ENCODE measurements at regions not wholly inside any gene's neighbourhood (a gene's known extent, or its start where the extent isn't known, plus 50 kb on each side); places are given as distances from the start of the nearest gene placed in this dataset.

DNA sequence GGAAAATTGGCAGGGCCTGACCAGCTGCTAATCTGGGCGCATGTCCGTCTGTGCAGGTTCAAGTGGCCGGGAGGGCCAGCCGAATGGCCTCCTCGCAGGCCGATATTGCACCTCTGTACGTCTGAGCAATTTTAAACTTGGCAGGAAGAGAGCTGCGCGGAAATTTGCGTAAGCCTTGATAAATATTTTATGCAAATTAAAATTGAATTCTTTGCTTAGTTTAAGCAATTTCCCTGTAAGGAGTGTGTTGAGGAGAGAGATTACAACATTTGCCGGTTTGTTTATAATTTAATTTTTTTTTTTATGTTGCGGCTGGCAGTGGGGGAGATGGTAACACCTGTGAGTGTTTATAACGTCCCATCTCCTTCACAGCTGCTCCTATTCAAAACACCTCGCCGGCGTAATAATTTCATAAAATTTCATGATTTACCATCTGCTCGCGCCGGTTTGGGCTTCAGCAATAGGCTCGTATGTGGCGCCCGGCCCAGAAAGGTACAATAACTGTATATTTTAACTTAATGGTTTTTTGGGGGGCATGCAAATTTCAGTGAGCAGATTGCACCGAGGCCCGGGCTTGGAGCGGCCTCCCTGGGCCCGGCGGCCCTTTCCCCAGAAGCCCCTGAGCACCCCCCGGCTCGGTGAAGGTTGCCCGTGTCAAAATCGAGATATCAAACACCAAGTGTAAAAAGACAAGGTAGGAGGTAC is 269.4 kb upstream of the MVB12B start:
- H3K4me2 ChIP-seq, result no peak overlapping the region
- no peaks in the 10 kb centered on the region for H3F3A ChIP-seq (replicated peaks; ENCODE audit: low read depth)
- no peak overlapping the region for H2AFZ ChIP-seq
- H3K36me3 ChIP-seq (ENCODE audit: insufficient read depth), result no peaks in the 10 kb centered on the region
- H3K9me2 ChIP-seq (ENCODE audit: insufficient read depth), result no peaks in the 10 kb centered on the region
- H4K20me1 ChIP-seq (replicated peaks; ENCODE audit: insufficient read depth), result no peaks in the 10 kb centered on the region
- DNase-seq (ENCODE audit: low spot score) (no peak), ATAC-seq (no peak)
- H3K4me1 ChIP-seq (ENCODE audit: insufficient read depth), result no peaks in the 10 kb centered on the region; the same call in 1 of the 2 replicates
- Mint-ChIP-seq H3K27me3 (ENCODE audit: insufficient read depth, low read depth, poor library complexity) (peaks cover 7% of the 10 kb centered on the region), H3K9me3 (no peaks in the 10 kb centered on the region), H3K36me3 (ENCODE audit: low read depth) (no peaks in the 10 kb centered on the region), H3K4me3 (no peak overlapping the region), H3K27ac (no peak overlapping the region), H3K4me1 (peaks cover 33% of the 10 kb centered on the region)
- TF ChIP-seq, protein P1, sequence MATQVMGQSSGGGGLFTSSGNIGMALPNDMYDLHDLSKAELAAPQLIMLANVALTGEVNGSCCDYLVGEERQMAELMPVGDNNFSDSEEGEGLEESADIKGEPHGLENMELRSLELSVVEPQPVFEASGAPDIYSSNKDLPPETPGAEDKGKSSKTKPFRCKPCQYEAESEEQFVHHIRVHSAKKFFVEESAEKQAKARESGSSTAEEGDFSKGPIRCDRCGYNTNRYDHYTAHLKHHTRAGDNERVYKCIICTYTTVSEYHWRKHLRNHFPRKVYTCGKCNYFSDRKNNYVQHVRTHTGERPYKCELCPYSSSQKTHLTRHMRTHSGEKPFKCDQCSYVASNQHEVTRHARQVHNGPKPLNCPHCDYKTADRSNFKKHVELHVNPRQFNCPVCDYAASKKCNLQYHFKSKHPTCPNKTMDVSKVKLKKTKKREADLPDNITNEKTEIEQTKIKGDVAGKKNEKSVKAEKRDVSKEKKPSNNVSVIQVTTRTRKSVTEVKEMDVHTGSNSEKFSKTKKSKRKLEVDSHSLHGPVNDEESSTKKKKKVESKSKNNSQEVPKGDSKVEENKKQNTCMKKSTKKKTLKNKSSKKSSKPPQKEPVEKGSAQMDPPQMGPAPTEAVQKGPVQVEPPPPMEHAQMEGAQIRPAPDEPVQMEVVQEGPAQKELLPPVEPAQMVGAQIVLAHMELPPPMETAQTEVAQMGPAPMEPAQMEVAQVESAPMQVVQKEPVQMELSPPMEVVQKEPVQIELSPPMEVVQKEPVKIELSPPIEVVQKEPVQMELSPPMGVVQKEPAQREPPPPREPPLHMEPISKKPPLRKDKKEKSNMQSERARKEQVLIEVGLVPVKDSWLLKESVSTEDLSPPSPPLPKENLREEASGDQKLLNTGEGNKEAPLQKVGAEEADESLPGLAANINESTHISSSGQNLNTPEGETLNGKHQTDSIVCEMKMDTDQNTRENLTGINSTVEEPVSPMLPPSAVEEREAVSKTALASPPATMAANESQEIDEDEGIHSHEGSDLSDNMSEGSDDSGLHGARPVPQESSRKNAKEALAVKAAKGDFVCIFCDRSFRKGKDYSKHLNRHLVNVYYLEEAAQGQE (IDR thresholded peaks at IDR 0.05; ENCODE audit: unreplicated experiment), result no peak
- TF ChIP-seq NANOG (IDR thresholded peaks at IDR 0.05; ENCODE audit: borderline replicate concordance), result no peak
- TF ChIP-seq CREB1 (CRISPR knock-in tag; IDR thresholded peaks at IDR 0.05; ENCODE audit: low read depth), result no peak
- H3K27me3 ChIP-seq (ENCODE audit: insufficient read depth), result no peaks in the 10 kb centered on the region
- H3K79me2 ChIP-seq (replicated peaks; ENCODE audit: insufficient read depth), result no peaks in the 10 kb centered on the region
- no peak overlapping the region for H3K27ac ChIP-seq (ENCODE audit: low read depth)
- no peak overlapping the region for H3K4me3 ChIP-seq

DNA sequence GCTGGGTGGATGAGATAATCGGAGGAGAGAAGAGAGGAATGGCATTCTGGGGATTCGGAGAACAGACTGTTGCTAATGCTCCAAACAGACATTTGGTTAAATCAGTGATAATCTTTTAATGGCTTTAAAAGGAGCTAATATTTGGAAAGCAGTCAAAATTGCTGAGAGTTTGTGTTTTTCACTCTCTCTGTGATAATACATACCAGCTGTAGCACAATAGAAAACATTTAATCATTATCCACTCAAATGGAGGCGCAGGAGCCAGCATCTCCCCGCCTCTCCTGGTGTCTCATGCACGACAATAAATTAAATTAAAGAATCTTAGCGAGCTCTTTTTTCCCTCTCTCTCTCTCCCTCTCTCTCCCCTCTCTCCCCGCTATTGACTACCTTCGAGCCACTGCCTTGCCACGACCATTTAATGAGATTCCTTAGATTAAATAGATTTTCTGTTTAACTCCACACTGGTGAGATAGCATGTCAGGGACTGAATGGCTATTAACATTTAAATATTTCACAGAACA is 268.6 kb upstream of the MVB12B start:
- H3K4me1 Mint-ChIP-seq, result peaks cover 33% of the 10 kb centered on the region
- no peaks in the 10 kb centered on the region; the same call in 2 of the 3 replicates for H3K9me3 Mint-ChIP-seq
- peak overlapping the region; percentile 12; the same call in 1 of the 2 replicates for H2AFZ ChIP-seq
- peaks cover 9% of the 10 kb centered on the region for H3K27me3 Mint-ChIP-seq (ENCODE audit: insufficient read depth, low read depth, poor library complexity)
- H3K9me2 ChIP-seq (ENCODE audit: insufficient read depth), result no peaks in the 10 kb centered on the region
- H3K27ac Mint-ChIP-seq, result no peak overlapping the region
- no peak overlapping the region for H3K27ac ChIP-seq (ENCODE audit: low read depth)
- no peaks in the 10 kb centered on the region; the same call in 1 of the 2 replicates for H3K4me1 ChIP-seq (ENCODE audit: insufficient read depth)
- no peak for ATAC-seq
- no peak overlapping the region for H3K4me3 ChIP-seq
- H3K79me2 ChIP-seq (replicated peaks; ENCODE audit: insufficient read depth), result no peaks in the 10 kb centered on the region
- H3K4me2 ChIP-seq, result no peak overlapping the region
- H3K4me3 Mint-ChIP-seq, result no peak overlapping the region
- no peaks in the 10 kb centered on the region for H3K27me3 ChIP-seq (ENCODE audit: insufficient read depth)
- DNase-seq (ENCODE audit: low spot score), result no peak
- H3K36me3 ChIP-seq (ENCODE audit: insufficient read depth), result no peaks in the 10 kb centered on the region
- no peaks in the 10 kb centered on the region for H4K20me1 ChIP-seq (replicated peaks; ENCODE audit: insufficient read depth)
- H3K36me3 Mint-ChIP-seq (ENCODE audit: low read depth), result no peaks in the 10 kb centered on the region
- no peaks in the 10 kb centered on the region for H3F3A ChIP-seq (replicated peaks; ENCODE audit: low read depth)
- TF ChIP-seq, protein P1 (IDR thresholded peaks at IDR 0.05; ENCODE audit: unreplicated experiment), result no peak
- TF ChIP-seq ZNF331 (CRISPR knock-in tag; IDR thresholded peaks at IDR 0.05; ENCODE audit: low read depth) (no peak), STAT1 (IDR thresholded peaks at IDR 0.05; ENCODE audit: unreplicated experiment) (no peak), JUNB (IDR thresholded peaks at IDR 0.05; ENCODE audit: unreplicated experiment) (no peak), NANOG (IDR thresholded peaks at IDR 0.05; ENCODE audit: borderline replicate concordance) (no peak)
- TF ChIP-seq, protein P2, sequence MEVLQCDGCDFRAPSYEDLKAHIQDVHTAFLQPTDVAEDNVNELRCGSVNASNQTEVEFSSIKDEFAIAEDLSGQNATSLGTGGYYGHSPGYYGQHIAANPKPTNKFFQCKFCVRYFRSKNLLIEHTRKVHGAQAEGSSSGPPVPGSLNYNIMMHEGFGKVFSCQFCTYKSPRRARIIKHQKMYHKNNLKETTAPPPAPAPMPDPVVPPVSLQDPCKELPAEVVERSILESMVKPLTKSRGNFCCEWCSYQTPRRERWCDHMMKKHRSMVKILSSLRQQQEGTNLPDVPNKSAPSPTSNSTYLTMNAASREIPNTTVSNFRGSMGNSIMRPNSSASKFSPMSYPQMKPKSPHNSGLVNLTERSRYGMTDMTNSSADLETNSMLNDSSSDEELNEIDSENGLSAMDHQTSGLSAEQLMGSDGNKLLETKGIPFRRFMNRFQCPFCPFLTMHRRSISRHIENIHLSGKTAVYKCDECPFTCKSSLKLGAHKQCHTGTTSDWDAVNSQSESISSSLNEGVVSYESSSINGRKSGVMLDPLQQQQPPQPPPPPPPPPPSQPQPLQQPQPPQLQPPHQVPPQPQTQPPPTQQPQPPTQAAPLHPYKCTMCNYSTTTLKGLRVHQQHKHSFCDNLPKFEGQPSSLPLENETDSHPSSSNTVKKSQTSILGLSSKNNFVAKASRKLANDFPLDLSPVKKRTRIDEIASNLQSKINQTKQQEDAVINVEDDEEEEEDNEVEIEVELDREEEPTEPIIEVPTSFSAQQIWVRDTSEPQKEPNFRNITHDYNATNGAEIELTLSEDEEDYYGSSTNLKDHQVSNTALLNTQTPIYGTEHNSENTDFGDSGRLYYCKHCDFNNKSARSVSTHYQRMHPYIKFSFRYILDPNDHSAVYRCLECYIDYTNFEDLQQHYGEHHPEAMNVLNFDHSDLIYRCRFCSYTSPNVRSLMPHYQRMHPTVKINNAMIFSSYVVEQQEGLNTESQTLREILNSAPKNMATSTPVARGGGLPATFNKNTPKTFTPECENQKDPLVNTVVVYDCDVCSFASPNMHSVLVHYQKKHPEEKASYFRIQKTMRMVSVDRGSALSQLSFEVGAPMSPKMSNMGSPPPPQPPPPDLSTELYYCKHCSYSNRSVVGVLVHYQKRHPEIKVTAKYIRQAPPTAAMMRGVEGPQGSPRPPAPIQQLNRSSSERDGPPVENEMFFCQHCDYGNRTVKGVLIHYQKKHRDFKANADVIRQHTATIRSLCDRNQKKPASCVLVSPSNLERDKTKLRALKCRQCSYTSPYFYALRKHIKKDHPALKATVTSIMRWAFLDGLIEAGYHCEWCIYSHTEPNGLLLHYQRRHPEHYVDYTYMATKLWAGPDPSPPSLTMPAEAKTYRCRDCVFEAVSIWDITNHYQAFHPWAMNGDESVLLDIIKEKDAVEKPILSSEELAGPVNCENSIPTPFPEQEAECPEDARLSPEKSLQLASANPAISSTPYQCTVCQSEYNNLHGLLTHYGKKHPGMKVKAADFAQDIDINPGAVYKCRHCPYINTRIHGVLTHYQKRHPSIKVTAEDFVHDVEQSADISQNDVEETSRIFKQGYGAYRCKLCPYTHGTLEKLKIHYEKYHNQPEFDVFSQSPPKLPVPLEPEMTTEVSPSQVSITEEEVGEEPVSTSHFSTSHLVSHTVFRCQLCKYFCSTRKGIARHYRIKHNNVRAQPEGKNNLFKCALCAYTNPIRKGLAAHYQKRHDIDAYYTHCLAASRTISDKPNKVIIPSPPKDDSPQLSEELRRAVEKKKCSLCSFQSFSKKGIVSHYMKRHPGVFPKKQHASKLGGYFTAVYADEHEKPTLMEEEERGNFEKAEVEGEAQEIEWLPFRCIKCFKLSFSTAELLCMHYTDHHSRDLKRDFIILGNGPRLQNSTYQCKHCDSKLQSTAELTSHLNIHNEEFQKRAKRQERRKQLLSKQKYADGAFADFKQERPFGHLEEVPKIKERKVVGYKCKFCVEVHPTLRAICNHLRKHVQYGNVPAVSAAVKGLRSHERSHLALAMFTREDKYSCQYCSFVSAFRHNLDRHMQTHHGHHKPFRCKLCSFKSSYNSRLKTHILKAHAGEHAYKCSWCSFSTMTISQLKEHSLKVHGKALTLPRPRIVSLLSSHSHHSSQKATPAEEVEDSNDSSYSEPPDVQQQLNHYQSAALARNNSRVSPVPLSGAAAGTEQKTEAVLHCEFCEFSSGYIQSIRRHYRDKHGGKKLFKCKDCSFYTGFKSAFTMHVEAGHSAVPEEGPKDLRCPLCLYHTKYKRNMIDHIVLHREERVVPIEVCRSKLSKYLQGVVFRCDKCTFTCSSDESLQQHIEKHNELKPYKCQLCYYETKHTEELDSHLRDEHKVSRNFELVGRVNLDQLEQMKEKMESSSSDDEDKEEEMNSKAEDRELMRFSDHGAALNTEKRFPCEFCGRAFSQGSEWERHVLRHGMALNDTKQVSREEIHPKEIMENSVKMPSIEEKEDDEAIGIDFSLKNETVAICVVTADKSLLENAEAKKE (CRISPR knock-in tag; IDR thresholded peaks at IDR 0.05), result no peak

Data from GM23338 (cell line).